ENCODE measurements at regions not wholly inside any gene's neighbourhood (a gene's known extent, or its start where the extent isn't known, plus 50 kb on each side); places are given as distances from the start of the nearest gene placed in this dataset.

DNA sequence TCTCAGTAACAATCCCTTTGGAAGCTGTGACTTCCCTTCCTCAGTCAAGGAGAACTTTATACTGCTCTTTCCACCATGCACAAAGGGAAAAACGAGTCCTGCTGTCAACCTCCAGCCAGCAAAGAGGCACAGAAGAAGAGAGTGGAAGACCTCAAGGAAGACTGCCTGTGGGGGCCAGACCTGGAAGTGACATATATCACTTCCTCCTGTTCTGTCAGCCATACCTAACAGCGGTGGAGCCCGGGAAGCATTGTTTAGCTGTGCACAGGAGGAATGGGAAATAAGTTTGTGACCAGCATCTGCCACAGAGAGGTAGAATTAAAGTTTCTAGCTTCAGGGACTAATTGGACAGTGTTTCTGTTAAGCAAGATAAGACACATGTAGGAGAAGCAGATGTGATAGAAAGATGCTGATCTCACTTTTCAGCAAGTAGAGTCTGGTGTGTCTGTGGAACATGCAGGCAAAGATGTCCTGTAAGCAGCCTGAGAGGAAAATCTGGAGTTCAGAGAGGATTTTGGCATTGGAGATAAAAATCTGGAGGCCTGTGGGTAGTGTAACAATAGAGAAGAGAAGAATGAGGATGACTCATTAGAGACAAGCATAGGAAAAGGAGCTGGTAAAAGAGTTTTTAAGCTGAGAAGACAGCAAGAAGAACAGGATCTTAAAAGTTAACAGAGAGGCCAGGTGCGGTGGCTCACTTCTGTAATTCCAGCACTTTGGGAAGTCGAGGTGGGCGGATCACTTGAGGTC is 141.6 kb upstream of the CPSF6 start:
- DNase-seq, result no peak

DNA sequence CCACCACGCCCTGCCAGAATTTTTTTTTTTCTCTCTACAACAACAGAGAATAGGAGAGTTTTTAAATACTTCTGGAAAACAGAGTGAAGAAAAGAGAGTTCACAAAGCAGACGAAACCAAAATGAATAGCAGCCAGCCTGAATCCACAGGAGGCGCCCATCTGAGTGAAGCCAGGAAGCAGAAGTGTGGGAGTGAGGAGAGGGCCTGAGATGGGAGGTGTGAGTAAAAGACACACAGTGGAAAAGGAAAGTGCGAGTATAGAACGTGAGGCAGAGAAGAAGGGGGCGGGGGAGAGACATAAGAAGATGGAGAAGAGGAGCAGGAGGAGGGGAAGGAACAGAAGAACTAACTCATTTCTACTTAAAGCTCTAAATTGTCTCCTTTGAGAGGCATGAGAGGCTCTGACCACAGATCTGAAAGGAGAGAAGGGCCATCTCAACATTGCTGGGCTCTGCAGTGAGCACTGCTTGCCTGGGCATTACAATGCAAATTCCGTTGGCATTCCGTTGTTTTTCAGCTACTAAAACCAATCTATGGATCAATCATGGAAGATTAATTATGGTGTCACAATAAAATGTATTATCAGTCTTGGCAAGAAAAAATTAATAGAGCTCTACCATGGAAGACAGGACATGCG is 140.1 kb upstream of the CPSF6 start:
- DNase-seq, result no peak

DNA sequence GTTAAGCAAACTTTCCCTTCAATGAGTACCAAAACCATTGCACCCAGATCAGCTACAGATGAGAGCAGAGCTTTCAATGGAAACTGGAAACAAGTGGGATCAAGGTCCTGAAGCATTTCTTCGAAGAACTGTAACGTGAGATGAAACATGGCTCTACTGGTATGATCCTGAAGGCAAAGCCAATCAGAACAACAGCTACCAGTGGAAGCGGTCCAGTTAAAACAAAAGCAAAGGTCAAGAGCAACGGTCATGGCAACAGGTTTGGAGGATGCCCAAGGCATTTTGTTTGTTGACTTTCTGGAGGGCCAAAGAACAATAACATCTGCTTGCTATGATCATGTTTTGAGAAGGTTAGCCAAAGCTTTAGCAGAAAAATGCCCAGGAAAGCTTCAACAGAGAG is 137.9 kb upstream of the CPSF6 start:
- no peak for DNase-seq

DNA sequence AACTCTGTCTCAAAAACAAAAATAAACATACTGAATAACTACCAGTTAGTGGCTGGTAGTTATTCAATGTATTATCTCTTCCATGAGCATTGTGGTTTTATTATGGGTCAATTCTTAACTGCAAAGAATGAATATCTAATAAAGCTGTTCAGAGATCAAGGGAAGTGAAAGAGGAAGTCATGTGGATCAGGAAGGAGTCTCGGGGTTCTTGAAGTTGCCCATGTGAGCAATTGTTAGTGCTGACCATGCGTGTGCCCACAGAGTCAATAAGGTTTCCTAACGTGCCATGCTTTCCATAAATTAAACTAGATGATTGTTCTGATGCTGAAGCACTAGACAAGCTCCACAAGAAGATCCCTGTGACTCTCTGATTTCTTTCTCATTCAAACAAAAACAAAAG is 136.5 kb upstream of the CPSF6 start:
- DNase-seq, result no peak

DNA sequence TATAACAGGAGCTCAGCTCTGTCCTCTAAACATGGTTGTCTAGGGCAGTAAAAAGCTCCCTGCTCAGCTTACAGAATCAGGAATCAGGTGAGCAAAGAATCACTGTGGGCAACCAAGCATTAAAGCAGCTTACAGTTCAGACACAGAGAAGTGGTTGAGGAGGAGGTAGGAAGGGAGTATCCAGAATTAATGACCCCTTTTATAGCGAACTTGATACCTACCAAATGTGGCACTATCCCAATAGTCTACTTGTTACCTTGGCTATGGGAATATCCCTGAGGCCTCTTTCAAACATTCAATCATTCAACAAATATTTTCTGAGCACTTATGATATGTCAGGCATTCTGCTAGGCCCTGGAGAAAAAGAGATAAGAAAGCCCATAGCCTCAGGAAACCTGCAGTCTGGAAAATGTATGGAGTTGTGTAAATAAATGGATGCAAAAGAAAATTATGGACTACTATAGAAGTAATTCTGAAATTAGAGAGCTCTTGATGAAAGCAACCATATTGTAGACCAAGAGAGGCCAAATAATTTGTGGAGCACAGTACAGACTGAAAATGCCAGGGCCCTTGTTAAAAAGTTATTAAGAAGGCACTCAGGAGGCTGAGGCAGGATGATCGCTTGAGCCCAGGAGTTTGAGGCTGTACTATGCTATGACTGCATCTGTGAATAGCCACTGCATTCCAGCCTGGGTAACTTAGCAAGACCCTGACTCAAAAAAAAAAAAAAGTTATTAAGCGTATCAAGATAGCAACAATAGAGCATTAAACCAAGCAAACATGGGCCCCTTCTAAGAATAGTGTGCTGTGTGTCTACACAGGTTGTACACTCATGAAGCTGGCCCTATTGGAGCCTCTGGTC is 134.0 kb upstream of the CPSF6 start:
- no peak for DNase-seq

DNA sequence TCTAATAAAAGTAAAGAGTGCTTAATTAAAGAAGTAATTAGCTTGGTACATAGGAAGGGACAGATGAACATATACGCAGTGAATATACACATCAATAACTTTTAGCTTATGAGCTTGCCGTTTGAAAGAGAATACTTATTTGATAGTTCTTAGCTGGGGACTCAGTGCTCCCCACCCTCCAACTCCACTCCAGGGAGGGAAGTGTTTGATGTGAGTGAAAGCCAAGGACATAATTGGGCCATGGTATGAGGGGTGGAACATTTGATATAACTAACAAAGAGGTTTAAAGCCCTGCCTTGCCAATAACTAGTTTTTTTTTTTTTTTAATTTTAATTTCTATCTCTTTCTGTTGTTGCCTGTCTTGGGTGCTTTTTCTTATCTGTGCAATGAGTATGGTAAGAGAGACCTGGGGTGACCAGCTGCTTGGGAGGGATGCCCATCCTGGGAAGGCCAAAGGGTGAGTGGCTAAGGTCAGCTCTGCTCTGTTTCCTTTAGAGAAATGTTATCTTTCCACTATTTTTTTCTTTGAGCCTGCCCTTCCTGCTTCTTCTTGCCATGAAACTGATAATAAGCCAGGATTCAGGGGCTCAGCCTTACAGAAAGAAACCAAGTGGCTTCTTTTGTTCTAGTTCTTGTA is 132.8 kb upstream of the CPSF6 start:
- no peak for DNase-seq

DNA sequence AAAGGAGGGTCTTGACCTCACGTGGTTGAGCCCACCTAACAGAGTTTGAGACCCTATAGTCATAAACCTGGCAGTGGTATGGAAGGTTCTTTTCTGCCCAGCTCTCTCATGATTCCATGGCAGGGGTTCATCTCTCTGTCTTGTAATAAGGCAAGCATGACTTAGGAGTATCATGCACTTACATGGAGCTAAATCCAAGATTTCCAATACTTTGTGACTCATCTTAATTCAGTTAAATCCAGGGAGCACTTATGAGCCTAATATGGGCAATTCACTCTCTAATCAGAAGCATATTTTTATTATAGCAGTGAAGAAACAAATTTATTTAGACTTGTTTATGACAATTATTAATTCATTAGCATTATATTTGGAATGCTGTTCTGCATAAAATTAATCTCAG is 131.8 kb upstream of the CPSF6 start:
- no peak for DNase-seq

DNA sequence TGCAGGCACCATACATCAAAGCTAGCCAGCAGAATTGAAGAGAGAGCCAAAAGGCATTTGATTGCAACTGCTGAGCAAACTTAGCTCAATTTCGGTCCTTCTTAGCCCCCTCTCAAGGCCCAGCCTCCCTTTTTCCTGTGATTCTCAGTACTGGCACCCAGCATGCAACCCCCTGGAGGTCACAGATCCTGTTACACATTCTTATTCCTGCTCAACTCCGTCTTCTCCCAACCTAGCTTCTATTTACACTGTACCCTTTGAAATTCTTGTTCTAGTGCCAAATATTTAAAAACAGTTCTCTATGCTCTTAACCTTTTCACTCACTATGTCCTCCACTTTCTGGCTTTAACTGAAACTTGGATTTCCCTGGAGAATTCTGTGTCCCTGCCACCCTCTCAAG is 131.3 kb upstream of the CPSF6 start:
- DNase-seq, result no peak

DNA sequence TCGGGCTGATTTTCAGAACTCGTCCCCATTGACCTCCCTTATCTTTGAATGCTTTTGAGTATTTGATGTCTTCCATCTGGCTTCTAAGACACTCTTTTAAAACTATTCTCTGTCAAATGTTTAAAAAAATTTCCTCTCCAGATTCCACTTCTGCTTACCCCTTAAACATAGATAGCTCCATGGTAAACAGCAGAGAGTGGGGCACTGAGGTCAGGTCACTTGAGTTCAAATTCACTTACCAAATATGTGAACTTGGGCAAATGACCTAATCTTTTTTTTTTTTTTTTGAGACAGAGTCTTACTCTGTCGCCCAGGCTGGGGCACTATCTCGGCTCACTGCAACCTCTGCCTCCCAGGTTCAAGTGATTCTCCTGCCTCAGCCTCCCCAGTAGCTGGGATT is 126.8 kb upstream of the CPSF6 start:
- no peak for DNase-seq

DNA sequence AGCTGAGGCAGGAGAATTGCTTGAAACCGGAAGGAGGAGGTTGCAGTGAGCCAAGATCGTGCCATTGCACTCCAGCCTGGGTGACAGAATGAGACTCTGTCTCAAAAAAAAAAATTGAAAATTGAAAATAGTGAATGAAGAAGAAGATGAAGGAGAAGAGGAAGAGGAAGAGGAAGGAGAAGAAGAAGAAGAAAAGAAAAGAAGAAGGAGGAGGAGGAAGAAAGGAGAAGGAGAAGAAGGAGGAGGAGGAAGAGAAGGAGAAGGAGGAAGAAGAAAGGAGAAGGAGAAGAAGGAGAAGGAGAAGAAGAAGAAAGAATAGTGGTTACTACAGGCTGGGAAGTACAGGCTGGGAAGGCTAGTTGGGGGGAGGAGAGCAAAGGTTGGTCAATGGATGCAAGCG is 124.3 kb upstream of the CPSF6 start:
- no peak for DNase-seq

DNA sequence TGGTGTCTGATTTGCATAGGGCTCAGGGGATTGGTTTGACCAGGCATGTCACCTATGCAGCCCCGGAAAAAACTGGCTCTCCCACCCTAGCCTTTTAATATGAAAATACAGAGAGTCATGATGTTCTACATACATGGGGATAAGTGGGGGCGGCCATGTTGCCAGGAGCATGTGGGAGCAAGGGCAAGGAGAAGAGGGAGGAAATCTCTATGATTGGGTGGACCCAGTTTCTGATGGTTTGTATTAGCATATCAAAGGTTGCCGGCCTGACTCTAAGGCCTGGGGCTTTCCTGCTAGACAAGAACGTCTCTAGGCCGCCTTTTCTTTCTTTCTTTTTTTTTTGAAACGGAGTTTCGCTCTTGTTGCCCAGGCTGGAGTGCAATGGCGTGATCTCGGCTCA is 123.4 kb upstream of the CPSF6 start:
- no peak for DNase-seq

DNA sequence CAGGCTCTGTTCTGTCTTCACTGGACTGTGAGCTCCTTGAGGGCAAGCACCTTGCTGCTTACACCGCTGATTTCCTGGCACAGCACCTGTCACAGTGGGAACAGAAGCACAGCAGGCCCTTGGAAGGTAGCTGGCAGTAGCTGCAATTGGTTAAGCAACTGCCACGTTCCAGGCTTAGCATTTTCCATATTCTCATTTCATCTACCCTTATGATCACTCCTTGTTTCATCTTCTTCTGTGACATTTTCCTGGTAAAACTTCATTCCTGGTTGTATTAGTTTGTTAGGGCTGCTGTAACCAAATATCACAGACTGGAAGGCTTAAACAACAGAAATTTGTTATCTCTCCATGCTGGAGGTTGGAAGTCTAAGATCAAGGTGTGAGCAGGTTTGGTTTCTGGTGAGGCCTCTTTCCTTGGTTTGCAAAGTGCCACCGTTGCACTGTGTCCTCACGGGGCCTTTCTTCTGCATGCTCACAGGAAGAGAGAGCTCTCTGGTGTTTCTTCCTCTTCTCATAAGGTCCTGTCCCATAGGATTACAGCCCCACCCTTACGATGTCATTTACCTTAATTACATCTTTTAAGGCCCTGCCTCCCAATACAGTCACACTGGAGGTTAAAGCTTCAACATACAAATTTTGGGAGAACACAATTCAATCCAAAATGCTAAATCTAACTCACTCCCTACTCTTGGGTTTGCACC is 121.7 kb upstream of the CPSF6 start:
- DNase-seq, result no peak

DNA sequence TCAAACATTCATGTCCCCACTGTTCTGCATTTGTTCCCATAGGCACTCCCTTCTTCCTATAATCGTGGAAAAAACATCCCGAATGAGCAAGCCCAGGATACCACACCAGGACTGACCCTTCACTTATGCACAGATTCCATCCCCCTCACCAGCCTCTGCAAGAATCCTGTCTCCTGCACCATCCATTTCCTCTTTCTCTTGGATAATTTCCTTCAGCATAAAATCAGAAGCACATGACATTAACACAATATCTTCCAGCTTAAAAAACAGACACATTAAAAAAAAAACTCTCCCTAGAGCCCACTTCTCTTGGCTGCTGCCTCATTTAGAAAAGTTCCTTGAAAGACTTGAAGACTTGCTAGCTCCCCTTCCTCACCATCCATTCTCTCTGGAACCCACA is 120.9 kb upstream of the CPSF6 start:
- no peak for DNase-seq

DNA sequence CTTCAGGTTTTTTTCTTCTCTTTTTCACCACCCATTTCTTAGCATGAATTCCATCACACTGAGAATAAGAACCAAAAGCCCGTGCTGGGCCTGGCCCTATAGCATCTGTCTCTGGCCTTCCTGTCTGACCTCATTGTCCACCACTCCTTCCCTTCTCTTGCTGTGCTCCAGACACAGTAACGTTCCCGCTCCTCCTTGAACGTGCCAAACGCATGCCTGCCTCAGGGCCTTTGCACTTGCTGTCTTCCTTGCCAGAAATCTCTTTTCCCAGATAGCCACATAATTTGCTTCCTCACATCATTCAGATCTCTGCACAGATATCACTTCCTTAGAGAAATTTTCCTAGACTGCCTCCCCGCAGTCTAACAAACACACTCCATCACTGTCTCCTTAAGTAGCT is 119.6 kb upstream of the CPSF6 start:
- DNase-seq, result no peak

DNA sequence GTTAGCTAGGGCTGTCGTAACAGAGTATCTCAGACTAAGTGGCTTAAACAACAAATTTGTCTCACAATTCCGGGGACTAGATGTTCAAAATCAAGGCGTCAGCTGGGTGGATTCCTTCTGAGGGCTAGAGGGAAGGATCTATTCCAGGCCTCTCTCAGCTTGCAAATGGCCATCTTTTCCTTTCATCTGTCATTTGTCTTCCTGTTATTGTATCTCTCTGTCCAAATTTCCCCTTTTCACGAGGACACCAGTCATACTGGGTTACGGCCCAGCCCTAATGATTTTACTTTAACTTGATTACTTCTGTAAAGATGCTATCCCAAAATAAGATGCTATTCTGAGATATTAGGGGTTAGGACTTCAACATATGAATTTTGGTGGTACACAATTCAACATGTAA is 119.0 kb upstream of the CPSF6 start:
- no peak for DNase-seq

DNA sequence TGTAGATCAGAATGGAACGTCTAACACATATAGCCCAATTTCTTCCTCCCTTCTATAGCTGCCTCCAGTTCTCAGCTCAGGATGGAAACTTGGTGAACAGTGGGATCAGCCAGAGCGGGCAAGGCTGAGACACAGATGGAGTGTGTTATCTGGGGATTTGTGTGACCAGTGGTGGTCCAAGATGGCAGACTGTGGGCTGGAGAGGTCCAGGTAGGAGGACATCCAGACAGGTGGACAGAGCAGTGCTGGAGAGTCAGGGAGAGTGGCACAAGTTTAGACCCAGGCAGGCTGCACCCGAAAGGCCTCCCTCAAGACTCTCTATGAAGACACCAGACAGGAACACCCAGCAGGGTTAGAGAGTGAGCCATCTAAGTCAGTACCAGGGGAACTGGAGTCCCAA is 116.1 kb upstream of the CPSF6 start:
- no peak for DNase-seq

DNA sequence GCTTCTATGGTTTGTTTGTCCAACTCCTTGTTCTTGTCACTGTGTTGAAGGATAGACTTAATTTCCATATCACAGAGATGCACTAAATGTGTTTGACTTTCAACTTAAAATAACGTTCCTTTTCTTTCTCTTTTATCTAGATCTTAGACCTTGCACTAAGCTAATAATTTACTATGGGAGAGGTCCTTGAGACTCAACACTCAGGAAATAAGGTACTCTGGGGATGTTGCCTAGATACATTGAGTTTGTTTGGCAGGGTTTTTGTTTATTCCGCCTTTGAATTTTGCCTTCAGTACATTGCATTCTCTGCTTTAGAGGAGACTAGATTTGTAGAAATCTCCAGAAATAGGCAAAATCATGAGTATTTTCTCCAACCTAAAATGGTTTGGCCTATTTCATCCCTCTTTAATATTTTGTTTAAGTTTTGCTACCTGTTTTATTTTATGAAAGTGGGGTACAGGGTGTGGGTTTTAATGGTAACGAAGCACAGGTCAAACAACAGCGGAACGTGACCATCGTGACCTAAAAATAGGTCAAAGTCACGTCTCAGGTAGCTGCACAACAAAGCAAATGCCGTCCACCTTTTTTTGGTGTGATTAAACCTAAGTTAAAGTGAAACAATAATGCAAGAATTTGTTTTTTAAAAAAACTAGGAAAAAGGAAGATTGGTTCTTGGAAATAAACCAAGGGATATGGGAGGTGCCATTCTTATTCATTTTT is 115.3 kb upstream of the CPSF6 start:
- DNase-seq, result no peak

DNA sequence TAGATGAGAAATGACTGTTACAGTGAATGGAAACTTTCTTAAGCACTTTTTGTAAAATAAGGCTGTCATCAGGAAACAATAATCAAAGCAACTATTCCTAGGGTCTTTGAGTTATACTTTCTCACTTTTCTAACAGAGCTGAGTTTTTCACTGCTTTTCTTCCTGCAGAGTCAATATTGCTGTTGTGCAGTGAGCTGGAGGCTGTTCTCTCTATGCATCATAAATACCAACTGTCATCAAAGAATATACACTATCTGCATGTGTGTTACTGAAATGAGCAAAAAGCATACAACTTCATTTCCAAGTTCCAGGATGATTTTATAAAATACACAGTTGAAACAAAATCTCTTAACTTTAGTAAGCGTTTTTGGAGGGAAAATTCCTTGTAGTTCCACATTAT is 110.4 kb upstream of the CPSF6 start:
- no peak for DNase-seq

DNA sequence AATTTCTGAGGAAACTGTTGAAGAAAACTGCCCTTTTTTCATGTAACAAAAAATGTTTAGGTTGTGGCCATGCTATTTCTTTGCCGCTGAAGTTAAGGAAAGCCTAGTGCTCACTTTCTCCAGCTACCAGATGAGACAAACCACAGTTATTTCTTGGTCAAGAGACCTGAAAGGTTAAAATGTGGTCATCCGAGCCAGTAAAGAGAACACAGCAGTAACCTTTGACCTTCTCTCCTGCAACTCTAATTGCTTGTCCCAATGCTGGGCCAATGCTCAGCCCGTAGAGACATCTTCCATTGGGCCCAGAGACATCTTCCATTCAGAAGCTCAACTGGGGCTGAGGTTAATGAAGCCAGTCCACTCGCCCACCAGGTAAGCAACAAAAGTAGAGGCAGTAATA is 109.8 kb upstream of the CPSF6 start:
- no peak for DNase-seq

DNA sequence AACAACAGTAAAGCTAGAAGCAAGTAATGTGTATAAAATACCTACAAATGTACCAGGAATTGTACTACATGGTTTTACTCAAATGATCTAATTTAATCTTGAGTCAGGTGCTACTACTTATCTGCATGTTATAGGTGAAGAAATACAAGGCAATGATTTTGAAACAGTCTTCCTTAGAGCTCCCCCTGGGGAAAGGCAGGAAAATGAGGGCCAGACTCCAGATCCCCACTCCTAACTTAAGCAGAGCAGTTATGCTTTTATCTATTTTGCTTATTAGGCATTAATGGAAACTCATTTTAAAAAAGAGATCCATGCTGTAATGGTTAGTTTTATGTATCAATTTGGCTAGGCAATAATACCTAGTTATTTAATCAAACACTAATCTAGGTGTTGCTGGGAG is 109.3 kb upstream of the CPSF6 start:
- no peak for DNase-seq

DNA sequence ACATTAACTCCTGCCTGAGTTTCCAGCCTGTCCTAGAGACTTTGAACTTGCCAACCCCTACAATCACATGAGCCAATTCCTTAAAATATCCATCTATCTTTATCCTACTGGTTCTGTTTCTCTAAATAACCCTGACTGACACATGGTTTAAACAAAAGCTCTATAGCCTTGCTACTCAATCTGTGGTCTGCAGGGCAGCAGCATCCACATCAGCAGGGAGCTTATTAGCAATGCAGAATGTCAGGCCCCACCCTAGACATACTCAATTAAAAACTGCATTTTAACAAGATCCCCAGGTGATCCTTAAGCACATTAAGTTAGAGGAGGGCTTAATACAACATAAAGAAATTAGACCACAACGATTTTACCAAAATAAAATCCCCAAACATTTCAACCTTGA is 108.3 kb upstream of the CPSF6 start:
- no peak for DNase-seq

DNA sequence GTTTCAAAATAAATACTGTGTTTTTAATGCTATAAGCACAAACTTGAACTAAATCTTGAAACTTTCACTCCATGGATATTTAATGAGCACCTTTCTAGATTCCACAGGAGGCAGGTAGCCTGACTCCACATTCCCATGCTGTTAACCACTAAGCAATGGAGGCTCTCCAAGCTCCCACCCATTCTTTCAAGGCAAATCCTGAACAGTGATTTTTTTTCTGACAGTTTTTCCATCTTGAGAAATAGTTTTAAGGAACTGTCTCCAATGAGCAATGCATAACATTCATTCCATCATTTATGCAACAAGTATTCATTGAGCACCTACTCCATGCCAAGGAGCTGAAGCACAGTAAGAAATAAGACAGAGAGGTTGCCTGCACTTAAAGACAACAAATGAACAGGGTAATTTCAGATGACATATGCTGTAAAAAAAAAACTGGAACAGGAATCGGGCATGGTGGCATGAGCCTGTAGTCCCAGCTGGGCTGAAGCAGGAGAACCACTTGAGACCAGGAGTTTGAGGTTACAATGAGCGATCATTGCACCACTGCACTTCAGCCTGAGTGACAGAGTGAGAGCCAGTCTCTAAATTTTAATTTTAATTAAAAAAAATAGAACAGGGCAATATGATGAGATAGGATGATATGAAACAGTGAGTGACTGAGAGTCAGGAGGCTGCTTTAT is 102.3 kb upstream of the CPSF6 start:
- no peak for DNase-seq
